Endometrial microvascular endothelial cells (primary cell): ENCODE measurements at regions not wholly inside any gene's neighbourhood (a gene's known extent, or its start where the extent isn't known, plus 50 kb on each side); places are given as distances from the start of the nearest gene placed in this dataset.
"Not testable (repeated sequence)": the region's sequence is repeated elsewhere in the genome, so short reads cannot be mapped to it uniquely, and the experiment has no call there.

Experiments
- in situ Hi-C: cut with HindIII; loops from 2 replicates; pipeline ENCODE4 v1.10.0; 2017; ENCODE audit warnings: low sequenced_read_pairs, low pct_unique_long_range_greater_than_20kb; ENCODE audit errors: inconsistent ontology term

DNA sequence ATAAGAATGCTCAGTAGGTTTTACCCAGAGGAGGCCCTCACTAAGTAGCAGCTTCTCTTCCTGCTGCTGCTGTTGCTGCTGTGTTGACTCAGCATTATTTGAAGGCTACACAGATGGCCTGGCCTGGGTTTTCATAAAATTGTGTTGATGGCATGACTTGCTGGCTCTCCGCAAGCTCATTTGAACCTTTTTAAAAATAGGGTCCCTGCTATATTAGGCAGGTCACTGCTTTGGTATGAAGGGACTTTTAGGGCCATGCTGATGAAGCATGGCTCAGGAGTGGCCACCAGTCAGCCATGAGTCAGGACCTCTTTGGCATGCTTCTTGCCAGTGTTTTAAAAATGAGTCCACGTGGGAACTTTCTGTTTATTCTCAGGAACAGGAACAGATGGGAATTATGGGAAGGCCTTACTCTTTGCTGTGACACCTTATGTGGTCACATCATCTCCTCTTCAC lies 128.7 kb downstream of the MID1IP1 start:
- in situ Hi-C loops = no loop called here

DNA sequence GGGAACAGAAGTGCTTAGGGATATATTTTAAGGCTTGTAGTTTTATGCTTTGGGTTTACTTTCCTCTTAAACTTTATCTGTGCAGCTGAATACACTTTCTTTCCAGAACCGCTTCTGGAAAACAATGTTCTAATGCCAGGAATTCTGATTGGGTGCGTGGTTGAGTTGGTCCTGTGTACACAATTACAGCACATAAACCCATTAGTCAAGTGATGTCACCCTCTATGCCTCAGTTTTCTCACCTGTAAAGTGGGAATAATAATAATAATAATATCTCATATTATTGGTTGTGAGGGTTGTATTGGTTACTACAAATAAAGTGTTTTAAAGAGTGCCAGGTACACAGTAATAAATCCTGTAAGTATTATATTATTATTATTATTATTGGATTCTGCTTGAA lies 129.2 kb downstream of the MID1IP1 start:
- in situ Hi-C loops = no loop called here

DNA sequence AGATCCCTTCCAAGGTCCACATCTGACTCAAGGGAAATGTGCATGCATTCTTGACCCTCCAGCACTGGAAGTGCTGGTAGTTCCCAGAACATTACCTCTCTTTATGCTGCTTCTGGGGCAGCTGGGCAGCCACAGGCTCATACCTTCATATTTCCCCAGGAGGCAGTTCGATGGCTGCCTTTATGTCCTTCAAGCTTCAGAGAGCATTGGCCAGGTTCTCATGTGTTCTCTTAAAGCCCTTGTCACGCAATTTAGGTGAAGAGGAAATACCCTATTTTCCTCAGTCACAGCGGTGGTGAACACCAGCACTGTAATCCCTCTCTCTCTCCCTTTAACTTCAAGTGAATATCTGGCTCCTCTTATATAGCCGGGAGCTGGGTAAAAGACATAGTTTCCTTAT lies 134.3 kb downstream of the MID1IP1 start:
- in situ Hi-C loops = no loop called here

DNA sequence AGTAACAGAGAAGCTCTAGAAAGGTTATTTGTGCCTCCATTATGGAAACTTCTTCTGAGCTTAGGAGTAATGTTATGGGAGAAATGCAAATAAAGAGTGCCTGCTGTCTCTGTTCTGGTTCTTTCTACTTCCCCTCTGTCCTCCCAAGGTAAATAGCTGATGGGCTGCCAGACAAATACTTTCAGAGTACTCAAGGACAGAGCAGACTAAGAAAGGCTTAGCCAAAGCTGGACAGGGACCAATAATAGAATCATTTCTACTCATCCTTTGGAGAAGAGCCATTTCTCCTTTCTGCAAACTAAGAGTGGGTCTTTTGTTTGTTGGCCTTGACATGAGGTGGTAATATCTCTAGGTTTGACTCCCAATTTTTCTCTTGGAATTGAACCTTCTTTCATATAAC lies 136.1 kb downstream of the MID1IP1 start:
- in situ Hi-C loops = no loop called here

DNA sequence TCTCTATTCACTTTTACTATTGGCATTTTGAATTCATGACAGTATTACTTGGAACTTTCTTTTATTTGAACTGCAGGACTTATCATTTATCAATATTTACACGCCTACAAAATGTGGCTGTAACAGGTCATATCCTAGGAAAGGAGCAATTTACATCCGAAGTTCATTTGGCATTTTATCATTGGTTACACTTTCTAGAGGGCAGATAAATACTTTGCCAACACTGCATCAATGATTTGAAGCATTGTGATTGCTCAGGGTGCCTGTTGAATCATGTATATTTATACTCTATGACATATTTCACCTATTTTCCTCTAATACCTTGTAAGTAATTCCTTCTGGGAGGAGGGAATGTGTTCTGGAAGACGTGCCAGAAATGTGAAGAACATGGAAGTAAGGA lies 136.7 kb downstream of the MID1IP1 start:
- in situ Hi-C loops = no loop called here

DNA sequence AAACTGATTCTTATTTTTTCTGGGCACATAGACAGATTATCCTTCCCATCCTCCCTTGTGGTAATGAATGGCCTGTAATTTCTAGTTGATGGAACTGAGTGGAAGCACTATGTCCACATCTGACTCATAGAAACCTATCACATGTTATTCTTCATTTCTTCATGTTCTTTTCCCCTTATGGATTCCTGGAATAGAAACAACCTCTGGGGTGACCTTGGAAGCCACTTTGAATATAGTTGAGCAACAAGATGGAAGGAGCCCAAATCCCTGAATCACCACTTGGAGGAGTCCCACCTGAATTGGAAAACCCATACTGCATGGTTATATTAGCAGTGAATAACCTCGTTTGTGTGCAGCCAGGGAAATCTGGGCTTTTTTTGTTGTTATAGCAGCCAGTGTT lies 137.8 kb downstream of the MID1IP1 start:
- in situ Hi-C loops = no loop called here

DNA sequence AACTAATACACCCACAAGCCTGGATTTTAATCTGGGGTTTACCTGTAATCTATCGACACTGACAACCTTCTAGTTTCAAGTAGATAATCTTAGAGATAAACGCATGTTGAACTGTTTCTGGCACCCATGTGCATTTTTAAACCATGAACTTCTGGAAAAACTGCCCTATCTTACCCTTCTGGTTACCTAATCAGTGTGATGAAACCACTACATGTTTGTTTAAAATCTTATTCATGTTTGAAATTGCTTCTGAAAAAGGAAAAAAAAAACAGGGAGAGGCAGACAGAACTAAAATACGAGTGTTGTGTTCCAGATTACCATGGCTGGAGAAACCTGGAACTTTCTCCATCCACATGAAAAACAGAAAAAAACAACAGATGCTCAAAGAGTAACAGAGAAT lies 139.3 kb downstream of the MID1IP1 start:
- in situ Hi-C loops = no loop called here

DNA sequence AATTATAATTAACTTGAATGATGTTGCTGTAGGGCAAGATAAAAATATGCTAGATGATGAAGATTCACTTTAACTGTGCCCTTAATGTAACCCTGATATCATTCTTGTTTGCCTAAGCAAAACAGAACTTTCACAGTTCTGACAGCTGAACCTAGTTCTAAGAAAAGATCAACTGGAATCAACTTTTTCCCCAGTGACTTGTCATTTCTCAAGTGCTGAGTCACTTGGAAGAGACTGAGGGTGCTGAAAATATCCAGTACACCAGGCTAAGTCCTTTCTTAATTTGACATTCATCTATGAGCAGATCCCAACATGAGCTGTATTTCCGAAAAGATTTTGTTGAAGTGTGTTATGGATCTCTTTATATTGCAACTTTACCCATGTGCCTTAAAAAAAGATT lies 140.4 kb downstream of the MID1IP1 start:
- in situ Hi-C loops = no loop called here

DNA sequence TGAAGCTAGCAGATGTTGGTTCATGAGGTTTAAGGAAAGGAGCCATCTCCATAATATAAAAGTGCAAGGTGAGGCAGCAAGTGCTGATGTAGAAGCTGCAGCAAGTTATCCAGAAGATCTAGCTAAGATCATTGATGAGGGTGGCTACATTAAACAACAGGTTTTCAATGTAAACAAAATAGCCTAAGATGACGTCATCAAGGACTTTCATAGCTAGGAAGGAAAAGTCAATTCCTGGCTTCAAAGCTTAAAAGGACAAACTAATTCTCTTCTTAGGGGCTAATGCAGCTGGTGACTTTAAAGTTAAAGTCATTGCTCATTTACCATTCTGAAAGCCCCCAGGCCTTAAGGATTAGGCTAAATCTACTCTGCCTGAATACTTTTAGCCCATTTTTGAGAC lies 141.9 kb downstream of the MID1IP1 start:
- in situ Hi-C loops = no loop called here

DNA sequence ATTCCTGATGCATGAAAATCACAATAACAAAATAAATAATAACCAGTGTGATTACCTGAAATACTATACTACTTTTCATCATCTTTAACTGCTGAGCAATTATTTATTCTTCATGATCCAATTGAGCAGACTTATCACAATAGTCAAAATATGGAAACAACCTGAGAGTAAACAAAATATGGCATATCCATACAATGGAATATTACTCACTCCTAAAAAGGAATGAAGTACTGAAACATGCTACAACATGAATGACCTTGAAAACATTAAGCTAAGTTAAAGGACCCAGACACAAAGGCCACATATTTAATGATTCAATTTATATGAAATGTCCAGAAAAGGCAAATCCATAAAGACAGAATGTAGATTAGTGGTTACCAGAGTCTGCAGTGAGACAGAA lies 146.8 kb downstream of the MID1IP1 start:
- in situ Hi-C loops = no loop called here

DNA sequence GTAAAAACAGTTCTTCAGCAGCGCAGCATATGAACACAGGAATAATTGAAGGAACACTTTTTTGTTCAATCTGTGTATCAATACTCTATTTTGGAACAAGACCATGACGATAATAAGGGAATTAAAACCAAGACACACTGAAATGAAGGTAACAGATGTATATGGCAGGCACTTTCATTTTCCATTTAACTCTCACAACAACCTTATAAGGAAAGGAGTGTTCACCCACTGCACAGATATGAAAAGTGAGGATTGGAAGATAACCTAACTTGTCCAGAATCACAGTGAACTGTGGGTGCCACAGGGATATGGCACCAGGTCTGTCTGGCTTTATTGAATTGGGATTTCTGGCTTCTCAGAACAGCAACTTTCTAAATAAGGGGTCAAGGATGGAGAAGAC lies 153.3 kb downstream of the MID1IP1 start:
- in situ Hi-C loops = no loop called here

DNA sequence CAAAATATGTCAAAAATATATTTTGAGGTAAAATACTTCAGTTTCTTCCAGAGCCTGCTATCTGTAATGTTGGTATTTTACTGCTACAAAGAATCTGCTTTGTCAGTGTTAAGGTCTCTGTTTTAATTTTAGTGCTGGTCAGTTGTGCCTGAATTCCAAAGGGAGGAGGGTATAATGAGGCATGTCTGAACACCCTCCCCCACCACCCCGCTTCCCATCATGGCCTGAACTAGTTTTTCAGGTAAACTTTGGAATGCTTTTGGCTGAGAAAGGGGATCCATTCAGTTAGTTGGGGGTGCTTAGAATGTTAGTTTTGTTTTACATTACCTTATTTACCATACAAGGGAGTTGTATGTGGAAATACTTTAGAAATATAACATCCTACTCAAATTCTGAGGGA lies 158.5 kb downstream of the MID1IP1 start:
- in situ Hi-C loops = no loop called here

DNA sequence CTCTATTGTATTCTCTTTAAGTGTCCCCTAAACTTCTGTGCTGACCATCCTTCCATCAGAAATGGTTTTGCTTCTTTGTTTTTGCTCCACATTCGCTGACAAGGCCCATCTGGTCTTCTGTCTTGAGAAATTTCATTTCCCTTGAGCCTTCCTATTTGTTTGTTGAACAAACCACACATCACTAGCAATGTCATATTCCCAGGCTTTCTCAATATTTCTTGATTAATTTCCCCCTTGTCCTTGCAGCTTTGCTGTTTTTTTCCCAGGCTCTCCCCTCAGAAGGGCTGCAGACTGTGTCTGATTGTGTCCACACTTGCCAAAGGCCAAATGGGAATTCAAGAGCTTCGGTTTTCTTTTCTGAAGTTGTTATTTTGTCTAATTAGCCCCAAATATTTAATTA lies 158.9 kb downstream of the MID1IP1 start:
- in situ Hi-C loops = no loop called here

DNA sequence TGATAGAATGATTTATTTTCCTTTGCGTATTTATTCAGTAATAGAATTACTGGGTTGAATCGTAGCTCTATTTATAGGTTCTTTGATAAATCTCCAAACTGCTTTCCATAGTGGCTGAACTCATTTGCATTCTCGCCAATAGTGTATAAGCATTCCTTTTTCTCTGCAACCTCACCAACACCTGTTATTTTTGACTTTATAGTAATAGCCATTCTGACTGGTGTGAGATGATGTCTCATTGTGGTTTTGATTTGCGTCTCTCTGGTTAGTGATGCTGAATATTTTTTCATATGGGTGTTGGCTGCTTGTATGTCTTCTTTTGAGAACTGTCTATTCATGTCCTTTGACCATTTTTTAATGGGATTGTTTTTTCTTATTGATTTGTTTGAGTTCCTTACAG lies 160.7 kb downstream of the MID1IP1 start:
- in situ Hi-C loops = no loop called here

DNA sequence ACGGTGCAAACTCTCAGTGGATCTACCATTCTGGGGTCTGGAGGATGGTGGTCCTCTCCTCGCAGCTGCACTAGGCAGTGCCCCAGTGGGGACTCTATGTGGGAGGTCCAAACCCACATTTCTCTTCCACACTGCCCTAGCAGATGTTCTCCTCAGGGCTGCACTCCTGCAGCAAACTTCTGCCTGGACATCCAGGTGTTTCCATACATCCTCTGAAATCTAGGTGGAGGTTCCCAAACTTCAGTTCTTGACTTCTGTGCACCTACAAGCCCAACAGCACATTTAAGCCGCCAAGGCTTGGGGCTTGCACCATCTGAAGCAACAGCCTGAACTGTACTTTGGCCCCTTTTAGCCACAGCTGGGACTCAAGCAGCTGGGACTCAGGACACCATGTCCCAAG lies 162.0 kb downstream of the MID1IP1 start:
- in situ Hi-C loops = not testable (repeated sequence)

DNA sequence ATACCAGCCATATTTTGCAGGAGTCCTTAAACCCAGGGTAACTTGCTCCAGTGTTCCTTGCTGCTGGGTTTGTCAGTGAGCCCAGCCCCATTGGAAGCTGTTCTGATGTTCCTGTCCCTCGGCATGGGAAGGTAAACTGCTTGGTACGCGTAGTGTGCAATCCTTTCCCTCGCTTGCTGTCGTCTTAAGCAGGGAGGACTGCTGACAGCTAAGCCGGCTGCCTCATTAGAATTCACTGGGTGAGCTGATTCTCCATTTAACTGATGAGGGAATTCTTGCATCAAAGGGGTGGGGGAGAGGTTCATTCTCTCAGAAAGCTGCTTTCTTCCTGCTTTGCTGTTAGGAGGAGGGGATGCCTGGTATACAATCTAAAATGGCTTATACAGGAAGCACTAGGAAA lies 164.6 kb downstream of the MID1IP1 start:
- in situ Hi-C loops = no loop called here

DNA sequence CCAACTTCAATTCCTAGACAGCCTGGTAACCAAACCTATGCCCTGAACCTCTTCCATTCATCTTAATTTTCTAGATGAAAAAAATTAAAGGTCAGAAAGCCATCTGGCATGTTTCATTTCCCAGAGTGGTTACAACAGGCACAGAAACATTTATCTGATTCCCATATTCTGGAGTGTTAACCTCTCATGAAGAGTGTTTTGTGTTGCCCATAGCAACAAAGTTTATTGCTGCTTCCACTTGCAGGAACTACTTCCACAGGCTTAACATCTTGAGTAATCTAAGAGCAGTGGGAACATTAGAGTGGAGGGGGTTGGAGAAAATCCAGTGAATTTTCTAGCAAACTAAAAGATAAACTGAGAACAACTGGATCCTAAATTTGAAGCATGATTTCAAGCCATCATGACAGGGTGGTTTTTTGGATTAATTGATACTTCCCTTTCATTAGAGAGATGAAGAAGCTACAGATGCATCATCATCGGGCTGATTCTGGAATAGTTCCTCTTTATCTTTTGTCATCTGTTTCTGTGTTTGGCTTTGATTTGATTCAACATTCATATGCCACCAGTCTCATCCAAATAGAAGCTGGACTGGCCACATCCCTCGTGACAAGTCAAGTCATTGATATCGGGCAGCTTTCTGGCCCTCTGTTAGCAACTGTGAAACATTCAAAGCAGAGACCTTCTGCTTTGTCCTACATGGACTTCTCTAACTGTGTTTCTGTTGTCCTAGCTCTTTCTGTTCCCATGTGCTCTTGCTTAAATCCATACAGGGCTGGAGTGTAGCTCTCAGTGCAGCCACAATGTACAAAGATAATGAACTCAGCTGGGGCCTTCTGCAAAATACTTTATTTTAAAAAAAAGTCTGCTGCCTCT lies 167.3 kb downstream of the MID1IP1 start:
- in situ Hi-C loops = no loop called here

DNA sequence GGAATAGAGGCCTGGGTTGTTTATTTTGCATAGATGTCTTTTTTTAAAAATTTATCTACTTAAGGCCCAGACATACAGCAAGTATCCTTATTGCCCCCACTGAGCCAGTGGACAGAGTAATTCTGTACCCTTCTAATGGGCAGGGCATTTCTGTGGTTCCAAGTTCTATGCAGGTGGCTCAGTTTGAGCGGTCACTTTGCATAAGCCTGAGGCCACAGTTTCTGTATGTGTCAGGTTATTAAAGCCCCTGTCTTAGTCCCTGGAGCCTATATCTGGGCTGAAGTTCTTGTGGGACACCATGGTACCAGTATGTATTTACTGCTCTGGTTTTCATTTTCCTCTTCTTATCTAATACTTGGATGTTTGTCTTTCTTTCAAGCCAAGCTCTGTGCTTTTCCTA lies 168.8 kb downstream of the MID1IP1 start:
- in situ Hi-C loops = no loop called here

DNA sequence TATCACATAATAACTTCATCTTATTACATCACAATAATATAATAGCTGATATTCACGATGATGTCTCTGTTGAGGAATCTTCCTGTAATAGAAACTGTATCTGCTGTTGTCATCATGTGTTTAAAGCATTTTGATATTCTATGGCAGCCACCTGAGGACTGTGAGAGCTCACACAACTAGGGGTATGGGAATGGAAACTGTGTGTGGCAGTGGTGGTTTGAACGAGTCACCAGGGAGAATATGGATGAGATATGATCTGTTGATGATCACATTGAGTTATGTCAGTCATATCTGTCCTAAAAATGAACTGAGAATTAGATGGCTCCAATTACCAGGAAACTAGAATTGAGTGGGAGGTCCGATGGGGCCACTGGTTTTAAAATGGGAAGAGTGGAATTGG lies 169.6 kb downstream of the MID1IP1 start:
- in situ Hi-C loops = no loop called here

DNA sequence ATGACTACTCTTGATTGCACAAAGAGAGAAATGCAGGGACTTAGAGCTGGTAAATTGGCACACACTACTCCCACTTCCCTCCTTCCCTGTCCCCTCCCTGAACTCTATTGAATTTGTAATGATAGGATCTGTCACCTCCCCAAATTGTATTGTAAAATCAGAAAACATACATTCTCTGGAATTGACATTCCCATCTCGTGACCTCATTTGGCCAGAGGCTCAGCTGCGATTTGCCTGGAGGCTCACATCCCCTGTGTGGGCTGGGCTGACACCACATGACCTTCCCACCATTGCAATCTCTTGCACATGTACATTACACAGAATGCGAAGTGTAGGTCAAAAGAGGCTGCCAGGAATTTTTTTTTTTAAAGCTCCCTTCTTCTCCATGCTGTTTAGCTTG lies 172.1 kb downstream of the MID1IP1 start:
- in situ Hi-C loops = no loop called here

DNA sequence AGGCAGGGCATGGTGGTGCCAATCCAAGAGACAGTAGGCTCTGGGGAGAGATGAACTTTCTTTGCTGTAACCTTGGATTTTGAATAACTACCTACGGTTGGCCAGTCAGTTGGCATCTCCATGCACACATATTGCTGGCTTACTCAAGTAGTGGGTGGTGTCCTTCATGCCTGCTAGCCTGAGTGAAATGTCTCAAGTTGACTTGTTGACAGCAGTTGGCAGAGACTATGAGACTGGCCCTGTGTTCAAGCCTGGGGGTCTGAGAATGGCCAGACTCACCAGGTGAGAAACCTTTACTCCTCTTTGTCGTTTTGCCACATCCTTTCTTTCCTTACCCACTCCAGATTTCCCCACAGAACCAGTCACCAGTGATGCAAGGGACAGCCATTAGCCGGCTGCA lies 173.3 kb downstream of the MID1IP1 start:
- in situ Hi-C loops = no loop called here
